BJ (cell line): ENCODE measurements at regions not wholly inside any gene's neighbourhood (a gene's known extent, or its start where the extent isn't known, plus 50 kb on each side); places are given as distances from the start of the nearest gene placed in this dataset.

Experiments
- CTCF ChIA-PET: fragments of 350-600 bp; formaldehyde crosslinking; extraction: SDS; loops from one replicate; lab custom pipeline; 2021; ENCODE audit warnings: antibody characterized with exemption, inconsistent platforms; lab: Yijun Ruan, JAX
- POLR2A ChIA-PET: fragments of 300-600 bp; sonication (Branson Sonifier 250); formaldehyde crosslinking; extraction: SDS; loops from one replicate; lab custom pipeline; 2021; ENCODE audit warnings: antibody characterized with exemption; lab: Charles Lee
- DNase-seq: peaks from one replicate; pipeline ENCODE4 v3.0.0-alpha.2; 2011; ENCODE audit warnings: low read depth
- H3K27me3 ChIP-seq: 2 replicates; pipeline ENCODE4 v1.6.0; 2011; ENCODE audit warnings: low read length; ENCODE audit not compliant: control insufficient read depth, insufficient read depth
- H3K36me3 ChIP-seq: 2 replicates; pipeline ENCODE4 v1.5.1; 2011; ENCODE audit warnings: low read length; ENCODE audit not compliant: control insufficient read depth, insufficient read depth
- H3K4me3 ChIP-seq: 2 replicates; pipeline ENCODE4 v1.5.1; 2011; ENCODE audit warnings: low read depth, mild to moderate bottlenecking, control low read depth, low read length
- TF ChIP-seq, protein P1 (sequence below): IDR thresholded peaks from 2 replicates; pipeline ENCODE4 v1.5.1; 2011; ENCODE audit warnings: low read depth, mild to moderate bottlenecking, control low read depth, inconsistent platforms, low read length, moderate library complexity; ENCODE audit not compliant: insufficient read depth

GRCh38 chr5:6181871-6182270 is 196.5 kb downstream of the MED10 start:
- H3K27me3 ChIP-seq = no peaks in the 10 kb centered on the region
- TF ChIP-seq, protein P1, sequence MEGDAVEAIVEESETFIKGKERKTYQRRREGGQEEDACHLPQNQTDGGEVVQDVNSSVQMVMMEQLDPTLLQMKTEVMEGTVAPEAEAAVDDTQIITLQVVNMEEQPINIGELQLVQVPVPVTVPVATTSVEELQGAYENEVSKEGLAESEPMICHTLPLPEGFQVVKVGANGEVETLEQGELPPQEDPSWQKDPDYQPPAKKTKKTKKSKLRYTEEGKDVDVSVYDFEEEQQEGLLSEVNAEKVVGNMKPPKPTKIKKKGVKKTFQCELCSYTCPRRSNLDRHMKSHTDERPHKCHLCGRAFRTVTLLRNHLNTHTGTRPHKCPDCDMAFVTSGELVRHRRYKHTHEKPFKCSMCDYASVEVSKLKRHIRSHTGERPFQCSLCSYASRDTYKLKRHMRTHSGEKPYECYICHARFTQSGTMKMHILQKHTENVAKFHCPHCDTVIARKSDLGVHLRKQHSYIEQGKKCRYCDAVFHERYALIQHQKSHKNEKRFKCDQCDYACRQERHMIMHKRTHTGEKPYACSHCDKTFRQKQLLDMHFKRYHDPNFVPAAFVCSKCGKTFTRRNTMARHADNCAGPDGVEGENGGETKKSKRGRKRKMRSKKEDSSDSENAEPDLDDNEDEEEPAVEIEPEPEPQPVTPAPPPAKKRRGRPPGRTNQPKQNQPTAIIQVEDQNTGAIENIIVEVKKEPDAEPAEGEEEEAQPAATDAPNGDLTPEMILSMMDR = no peak
- ChIA-PET CTCF (no interaction called here), POLR2A (no interaction called here)
- no peak for DNase-seq
- H3K4me3 ChIP-seq = no peak overlapping the region
- H3K36me3 ChIP-seq = no peaks in the 10 kb centered on the region

GRCh38 chr5:6181147-6181729 is 197.1 kb downstream of the MED10 start:
- Histone ChIP-seq H3K4me3 (no peak overlapping the region), H3K36me3 (no peaks in the 10 kb centered on the region), H3K27me3 (no peaks in the 10 kb centered on the region)
- TF ChIP-seq, protein P1 = no peak
- CTCF ChIA-PET = no interaction called here
- no peak for DNase-seq
- POLR2A ChIA-PET = no interaction called here

- CTCF ChIA-PET = no interaction called here
- POLR2A ChIA-PET = no interaction called here
These were observed 198.0 kb downstream of the MED10 start for GRCh38 chr5:6180231-6180872.

GRCh38 chr5:6178846-6179532 is 199.4 kb downstream of the MED10 start:
- ChIA-PET POLR2A (no interaction called here), CTCF (no interaction called here)
- DNase-seq = no peak
- Histone ChIP-seq H3K36me3 (no peaks in the 10 kb centered on the region), H3K4me3 (no peak overlapping the region), H3K27me3 (no peaks in the 10 kb centered on the region)
- TF ChIP-seq, protein P1 = no peak

More at GRCh38 chr5:6180231-6180872, 198.0 kb downstream of the MED10 start:
- H3K36me3 ChIP-seq = no peaks in the 10 kb centered on the region
- no peak overlapping the region for H3K4me3 ChIP-seq
- H3K27me3 ChIP-seq = no peaks in the 10 kb centered on the region
- no peak for DNase-seq
- TF ChIP-seq, protein P1 = no peak

DNA sequence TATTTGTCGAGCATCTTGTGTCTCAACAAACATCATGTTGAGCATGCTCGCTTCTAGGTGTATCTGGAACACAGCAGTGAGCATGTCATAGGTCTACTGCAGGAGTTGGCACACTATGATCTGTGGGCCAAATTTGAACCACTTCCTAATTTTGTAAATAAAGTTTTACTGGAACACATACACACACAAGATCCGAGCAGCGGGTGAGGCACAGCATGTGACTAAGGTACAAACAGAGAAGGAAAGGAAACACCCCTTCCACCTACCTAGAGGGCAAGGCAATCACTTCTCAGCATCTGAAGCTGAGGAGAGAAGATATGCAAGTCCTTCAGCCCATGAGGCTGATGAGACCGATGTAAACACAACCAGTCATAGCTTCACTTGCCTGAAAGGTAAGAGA is 200.4 kb downstream of the MED10 start:
- TF ChIP-seq, protein P1 = no peak
- H3K4me3 ChIP-seq = no peak overlapping the region
- ChIA-PET POLR2A (no interaction called here), CTCF (no interaction called here)
- no peaks in the 10 kb centered on the region for H3K36me3 ChIP-seq
- no peaks in the 10 kb centered on the region for H3K27me3 ChIP-seq
- no peak for DNase-seq
